GM04503 (cell line): ENCODE measurements at regions not wholly inside any gene's neighbourhood (a gene's known extent, or its start where the extent isn't known, plus 50 kb on each side); places are given as distances from the start of the nearest gene placed in this dataset.

Source experiments
- DNase-seq: peaks from one replicate; pipeline ENCODE4 v3.0.0-alpha.2; 2012; ENCODE audit warnings: low read depth

DNA sequence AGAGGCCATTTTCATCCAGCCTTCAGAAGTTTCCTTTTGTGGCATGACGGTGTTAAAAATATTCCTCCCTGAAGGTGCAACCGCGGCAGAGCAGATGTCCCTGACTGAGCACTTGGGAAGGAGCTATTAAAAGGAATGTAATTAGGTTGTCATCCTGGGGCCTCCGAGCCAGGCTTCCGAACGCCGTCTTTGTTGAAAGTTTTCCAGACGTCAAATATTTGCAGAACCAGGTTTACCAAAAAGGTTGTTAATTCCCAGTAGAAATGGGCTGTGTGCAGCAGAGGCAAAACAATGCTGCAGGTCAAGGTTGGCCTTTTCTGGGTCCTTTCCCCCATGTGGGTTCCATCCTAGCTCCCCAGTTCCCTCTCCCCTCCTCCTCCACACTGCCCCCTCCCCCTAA, 88.8 kb upstream of the CALM2 start:
- no peak for DNase-seq

DNA sequence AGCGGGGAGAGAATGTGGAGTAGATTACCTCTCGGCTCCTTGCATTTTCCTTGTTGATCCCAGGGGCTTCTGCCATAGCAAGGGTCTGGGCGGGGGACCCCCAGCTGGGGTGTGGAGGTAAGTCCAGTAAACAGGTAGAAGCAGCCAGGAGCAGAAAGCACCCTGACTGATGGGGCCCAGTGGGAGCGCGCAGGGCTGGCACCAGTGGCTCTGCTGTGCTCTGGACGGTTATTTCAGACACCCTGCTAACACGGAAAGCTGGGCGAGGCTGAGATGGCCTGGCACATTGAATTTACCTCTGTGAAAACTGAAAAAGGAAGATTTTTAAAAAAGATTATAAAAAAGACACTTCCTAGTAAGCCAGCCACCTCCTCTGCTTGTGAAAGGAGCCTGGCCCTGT, 88.4 kb upstream of the CALM2 start:
- no peak for DNase-seq

GRCh38 chr2:47264143-47264542, 87.8 kb upstream of the CALM2 start:
- DNase-seq = no peak

DNA sequence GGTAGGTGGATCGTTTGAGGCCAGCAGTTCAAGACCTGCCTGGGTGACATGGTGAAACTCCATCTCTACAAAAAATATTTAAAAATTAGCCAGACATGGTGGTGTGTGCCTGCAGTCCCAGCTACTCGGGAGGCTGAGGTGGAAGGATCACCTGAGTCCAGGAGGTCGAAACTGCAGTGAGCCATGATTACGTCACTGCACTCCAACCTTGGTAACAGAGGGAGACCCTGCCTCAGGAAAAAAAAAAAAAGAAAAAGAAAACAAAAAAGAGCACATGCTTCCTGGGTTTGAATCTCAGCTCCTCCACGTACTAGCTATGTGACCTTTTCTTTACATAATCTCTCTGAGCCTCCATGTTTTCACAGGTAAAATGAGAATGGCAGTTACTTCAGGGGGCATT, 86.3 kb upstream of the CALM2 start:
- no peak for DNase-seq

DNA sequence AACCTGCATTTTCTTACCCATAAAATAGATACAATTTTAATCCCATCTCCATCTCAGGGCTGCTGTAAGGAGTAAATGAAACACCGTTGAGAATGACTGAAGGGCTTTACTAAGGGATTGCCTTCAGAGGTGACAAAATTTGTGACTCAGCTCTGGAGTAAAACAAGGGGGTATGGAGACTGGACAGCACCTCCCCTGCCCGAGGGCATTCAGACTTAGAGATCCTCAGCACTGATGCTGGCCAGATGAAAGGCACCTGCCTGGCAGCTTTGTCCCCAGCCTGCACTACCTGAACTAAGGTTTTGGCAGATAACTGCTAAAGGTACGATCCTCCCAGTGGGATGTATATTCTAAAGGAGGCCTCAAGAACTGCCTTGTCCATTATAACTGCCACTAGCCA, 84.7 kb upstream of the CALM2 start:
- DNase-seq = no peak

- no peak for DNase-seq
Measured at GRCh38 chr2:47259829-47260228, 83.5 kb upstream of the CALM2 start.

- no peak for DNase-seq
Measured at GRCh38 chr2:47257946-47258348, 81.6 kb upstream of the CALM2 start.

DNA sequence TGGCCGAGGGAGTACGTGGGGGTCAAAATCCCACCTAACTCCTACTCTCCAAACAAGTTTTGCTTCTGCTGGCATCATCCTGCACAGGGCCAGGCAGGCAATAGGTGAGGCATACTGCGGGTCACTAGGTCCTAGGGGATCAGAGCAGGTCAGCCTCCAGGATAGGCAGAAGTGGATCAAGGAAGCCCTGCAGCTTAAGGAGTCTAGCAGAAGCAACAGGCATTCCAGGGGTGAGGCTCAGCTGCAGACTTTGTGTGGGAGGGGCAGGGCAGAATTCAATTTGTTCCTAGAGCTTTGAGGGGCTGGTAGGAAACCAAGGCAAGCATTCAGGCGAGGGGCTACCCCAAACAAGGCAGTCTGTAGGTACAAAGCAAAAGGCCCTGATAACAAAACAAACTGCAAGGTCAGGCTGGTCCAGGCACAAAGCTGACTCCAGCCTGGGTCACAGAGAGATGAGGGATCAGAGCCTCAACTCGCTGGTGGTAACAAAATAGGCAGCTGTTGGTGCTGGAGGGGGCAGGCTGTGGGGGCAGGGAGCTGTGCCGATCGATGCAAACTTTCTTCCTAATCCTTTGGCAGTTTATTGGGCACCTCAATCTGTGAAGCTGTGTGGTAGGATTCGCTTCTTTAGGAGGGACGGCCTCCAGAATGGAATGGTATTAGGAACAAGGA, 80.2 kb upstream of the CALM2 start:
- DNase-seq = no peak

GRCh38 chr2:47255794-47256193, 79.5 kb upstream of the CALM2 start:
- DNase-seq = no peak

DNA sequence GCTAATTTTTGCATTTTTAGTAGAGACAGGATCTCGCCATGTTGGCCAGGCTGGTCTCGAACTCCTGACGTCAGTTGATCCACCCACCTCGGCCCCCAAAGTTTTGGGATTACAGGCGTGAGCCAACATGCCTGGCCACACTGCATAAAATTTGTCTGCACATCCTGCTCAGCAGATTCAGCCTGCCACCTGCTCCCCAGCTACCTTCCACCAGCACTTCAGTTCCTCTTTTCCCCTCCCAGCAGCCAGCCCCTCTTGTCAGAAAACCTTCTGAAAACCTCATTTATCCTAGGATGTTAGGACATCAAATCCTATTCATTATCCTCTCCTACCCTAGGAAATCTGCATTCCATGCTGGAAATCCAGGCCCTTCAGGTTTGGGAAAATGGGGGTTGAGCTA, 78.2 kb upstream of the CALM2 start:
- DNase-seq = no peak

- no peak for DNase-seq
Measured at GRCh38 chr2:47253447-47253846, 77.1 kb upstream of the CALM2 start.

DNA sequence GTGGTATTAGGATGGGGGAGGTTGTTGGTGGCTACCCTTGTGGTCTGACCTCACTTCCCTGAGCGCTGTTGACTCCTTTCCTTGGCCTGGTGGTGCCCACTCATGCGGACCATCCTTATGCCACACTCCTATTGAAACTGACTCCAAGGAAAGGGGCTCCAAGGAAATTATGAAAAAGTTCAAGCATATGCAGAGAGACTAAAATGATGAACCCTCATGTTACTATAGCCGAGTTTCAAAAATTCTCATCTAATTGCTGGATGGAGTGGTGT, 75.0 kb upstream of the CALM2 start:
- no peak for DNase-seq

DNA sequence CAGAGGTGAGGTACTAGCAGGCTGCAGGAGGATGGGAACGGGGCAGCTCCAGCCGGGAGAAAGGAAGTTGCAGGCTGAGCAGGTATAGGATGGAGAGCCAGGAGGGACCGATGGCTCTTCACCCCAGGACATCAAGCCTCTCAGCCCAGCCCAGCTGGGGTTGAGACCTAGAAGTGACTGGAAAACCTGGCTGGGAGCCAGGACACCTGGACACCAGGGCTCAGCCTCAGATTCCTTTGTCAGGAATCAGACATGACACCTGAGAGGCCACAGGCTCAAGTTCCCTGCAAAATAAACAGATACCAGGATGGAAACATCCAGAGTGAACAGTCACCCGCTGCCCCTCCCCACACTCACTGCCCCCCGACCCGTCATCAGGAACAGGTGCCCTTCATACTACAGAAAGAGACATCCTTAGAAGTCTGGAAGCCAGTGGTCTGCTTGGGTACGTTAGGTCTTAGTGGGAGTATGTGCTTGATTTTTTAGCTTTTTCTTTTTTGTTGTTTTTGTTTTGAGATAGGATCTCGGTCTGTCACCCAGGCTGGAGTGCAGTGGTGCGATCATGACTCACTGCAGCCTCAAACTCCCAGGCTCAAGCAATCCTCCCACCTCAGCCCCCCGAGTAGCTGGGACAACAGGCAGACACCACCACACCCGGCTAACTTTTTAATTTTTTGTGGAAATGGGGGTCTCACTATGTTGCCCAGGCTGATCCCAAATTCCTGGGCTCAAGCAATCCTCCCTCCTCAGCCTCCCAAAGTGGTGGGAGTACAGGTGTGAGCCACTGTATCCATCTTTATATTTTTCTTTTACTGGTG, 74.5 kb upstream of the CALM2 start:
- DNase-seq = no peak

DNA sequence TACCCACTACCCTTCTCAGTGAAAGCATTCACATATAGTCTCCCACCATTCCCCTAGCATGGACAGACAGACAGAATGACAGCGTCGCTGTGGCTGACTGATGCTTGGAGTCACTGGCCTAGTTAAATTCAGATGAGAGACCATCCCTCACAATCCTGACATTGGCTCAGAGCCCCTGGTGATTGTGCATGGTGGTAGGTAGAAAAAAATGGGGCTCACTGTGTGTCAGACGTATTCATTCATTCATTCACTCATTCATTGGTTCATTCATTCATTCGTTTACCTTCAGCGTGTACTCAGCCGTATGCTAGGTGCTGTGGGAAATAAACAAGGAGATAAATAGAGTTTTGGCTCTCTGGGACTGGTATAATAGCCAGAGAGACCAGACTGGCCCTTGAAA, 73.6 kb upstream of the CALM2 start:
- no peak for DNase-seq

DNA sequence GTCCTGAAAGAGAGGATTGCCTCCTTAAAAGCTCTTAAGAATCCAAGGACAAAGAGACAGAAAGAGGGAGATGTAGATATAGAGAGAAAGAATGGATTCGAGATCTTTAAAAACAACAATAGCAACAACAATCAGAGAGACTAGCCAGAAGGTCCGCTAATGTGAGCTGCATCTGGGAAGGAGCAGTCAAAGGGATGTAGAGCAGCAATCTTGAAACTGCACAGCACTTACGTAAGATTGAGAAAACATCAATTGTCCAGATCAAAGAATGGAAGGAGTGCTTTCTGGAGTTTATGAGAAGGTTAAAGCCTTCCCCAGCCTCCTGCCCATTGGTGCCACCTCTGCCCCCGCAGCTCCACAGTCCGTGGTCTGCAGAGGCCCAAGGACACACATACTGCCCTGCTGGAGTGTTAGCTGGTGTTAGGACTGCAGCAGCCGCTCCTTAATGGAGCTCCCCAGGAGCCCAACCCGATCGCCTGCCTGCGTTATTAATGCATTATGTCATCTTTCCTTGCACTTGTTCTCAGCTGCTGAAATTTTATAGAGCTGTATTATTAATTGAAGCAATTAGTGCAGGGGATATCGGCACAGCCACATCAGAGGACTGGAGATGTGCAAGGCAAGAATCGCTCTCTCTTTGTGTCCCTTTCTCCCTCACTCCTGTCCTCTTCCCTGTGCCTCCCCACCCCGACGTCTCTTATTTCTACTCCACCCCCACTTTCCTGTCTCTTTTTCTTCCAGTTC, 73.0 kb upstream of the CALM2 start:
- DNase-seq = no peak

DNA sequence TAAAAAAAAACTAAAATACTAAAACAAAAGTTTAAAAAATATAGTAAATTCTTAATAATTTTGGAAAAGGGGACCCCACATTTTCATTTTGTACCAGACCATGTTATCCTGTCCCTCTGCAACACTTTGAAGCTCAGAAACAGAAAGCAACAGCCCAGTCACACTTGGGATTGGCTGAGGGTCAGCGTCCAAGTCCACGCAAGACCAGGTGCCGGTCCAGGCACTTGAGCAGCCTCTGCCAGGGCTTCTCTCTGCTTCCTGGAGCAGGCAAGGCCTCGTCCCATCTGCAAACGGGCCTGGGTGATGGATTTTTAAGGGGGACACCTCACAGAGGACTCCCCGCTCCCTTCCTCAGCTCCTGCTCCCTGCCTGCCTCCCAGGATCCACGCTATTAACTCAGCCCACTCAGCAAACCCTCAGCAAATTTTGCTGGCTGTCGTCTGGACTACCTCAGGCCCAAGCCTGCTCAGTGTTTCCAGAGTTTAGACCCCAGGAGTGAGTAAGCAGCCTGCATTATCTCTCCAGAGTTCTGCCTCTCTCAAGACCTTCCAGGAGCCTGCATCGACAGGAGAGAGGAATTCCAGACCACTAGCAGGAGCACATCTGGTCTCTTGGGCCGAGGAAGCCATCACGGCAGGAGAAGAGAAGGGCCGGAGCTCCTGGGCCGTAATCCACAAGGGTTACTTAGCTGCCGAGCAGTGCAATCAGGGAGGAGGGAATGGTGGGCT, 67.4 kb upstream of the CALM2 start:
- DNase-seq = no peak

- no peak for DNase-seq
Measured at GRCh38 chr2:47241715-47242114, 65.4 kb upstream of the CALM2 start.

DNA sequence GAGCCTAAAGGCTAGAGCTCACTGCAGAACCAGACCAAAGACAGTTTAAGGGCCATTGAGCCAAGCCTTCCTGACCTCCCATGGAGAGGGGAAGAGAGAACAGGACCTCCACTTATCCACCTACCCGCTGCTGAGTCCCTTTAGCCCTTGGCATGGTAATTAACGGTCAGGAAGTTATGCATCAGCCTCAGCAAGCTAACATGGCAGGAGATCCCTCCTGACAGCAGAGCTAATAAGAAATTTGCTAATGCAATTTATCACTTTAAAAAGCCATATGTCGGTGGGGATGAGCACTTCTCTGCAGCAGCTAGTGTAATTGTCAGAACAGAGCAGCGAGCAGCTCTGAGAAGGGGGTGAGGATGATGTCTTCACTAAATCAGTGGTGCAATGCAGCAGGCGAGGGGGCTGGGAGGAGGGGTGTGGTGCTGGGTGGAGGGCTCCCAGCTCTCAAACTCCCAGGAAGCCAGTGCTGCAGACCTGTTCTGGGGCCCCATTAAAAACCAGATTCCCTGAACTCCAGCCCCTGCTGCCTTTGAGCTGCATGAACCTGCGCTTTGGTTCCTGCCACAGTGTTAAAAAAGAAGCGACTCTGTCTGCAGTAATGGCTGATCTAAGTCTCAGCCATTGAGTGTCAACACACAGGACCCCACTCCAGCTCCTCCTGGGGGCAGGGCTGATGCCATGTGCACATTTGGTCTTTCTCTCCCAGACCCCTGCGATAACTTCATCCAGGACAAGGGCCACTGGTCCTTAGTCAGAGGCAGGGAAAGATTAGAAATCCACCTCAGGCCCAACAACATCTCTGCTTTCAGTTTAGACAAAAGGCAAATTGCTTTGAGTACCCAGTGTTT, 63.0 kb upstream of the CALM2 start:
- DNase-seq = no peak

DNA sequence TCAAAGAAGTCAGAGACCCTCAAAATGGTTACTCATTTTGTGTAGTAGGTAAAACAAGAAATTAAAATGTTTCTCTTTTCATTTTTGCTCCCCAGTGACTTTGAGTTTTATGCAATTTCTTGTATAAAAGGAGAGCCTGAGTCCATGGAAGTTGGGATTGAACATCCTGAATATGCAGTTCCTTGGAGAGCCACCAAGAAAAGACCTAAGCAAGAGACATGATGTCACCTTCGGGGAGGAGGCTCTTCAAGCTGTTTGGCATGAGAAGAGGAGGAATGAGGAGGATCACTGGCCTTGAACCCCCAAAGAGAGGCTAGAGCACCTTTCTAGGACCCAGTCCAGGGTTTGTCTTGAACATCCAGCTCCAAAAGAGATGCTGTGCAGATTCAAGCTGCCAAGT, 62.3 kb upstream of the CALM2 start:
- DNase-seq = no peak

DNA sequence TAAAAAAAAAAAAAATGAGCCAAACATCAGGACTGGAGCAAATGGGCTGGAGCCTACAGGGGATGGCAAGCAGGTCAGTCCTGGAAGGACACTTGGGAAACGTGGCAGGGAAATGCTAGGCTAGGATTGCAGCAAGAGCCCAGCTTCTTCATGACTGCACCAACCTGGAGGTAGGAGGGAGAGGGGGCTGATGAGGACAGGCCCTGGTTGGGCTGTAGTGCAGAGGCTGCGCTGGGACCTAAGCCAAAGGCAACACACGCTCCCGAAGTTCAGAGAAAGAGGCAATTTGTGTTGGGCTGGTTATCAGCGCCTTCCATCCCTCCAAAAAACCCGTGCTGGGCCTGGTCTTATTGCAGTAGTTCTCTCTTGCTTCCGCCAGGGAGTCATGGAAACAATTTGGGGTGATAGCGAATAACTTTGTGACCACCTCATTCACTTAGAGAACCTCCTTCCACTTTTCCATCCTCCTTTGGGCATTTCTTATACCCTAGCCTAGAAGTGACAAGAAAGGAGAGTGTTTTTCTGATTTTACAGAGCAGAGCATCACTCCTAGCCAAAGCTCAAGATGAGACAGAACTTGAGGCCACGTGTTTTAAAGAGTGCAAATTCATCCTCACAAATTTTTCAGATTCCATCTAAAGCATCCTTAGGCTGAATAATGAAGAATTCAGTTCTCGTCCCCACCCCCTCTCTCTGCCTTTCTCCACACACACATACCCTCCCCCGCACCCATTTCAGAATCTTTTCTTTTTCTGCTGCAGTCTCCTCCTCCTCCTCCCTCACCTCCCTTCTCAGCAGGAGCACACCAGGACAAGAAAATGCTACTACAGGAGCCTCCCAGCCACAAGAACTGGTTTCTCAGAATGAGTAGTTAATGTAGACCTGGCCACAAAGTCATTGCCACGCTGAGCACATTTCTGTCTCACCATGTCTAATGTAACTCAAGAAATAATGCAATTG, 61.3 kb upstream of the CALM2 start:
- no peak for DNase-seq
